OCI-M1 (cell line): ENCODE measurements at regions not wholly inside any gene's neighbourhood (a gene's known extent, or its start where the extent isn't known, plus 50 kb on each side); places are given as distances from the start of the nearest gene placed in this dataset.
"Not testable (repeated sequence)": the region's sequence is repeated elsewhere in the genome, so short reads cannot be mapped to it uniquely, and the experiment has no call there.

Experiments
- DNase-seq: peaks from one replicate; lab custom pipeline; 2025; lab: John Stamatoyannopoulos, UW

- DNase-seq, result no peak
These were observed 197.6 kb upstream of the MEF2C start for GRCh38 chr5:89080467-89081116.

- DNase-seq, result no peak
These were observed 190.1 kb upstream of the MEF2C start for GRCh38 chr5:89072842-89073672.

- DNase-seq, result no peak
These were observed 189.0 kb upstream of the MEF2C start for GRCh38 chr5:89071941-89072331.

GRCh38 chr5:89071101-89071940 is 188.3 kb upstream of the MEF2C start:
- DNase-seq, result no peak

- DNase-seq, result peak; percentile 66
These were observed 186.6 kb upstream of the MEF2C start for GRCh38 chr5:89069591-89069990.

GRCh38 chr5:89067362-89067761 is 184.4 kb upstream of the MEF2C start:
- DNase-seq, result no peak

GRCh38 chr5:89065919-89066318 is 182.9 kb upstream of the MEF2C start:
- DNase-seq, result no peak

GRCh38 chr5:89064736-89065135 is 181.8 kb upstream of the MEF2C start:
- DNase-seq, result no peak

- peak; percentile 51 for DNase-seq
These were observed 181.1 kb upstream of the MEF2C start for GRCh38 chr5:89064054-89064453.

GRCh38 chr5:89060768-89061167 is 177.8 kb upstream of the MEF2C start:
- no peak for DNase-seq

GRCh38 chr5:89059274-89059673 is 176.3 kb upstream of the MEF2C start:
- DNase-seq, result no peak

- DNase-seq, result no peak
These were observed 172.7 kb upstream of the MEF2C start for GRCh38 chr5:89055695-89056085.

GRCh38 chr5:89055015-89055694 is 172.2 kb upstream of the MEF2C start:
- DNase-seq, result peak; percentile 95

- no peak for DNase-seq
These were observed 170.6 kb upstream of the MEF2C start for GRCh38 chr5:89053547-89053946.

GRCh38 chr5:89050062-89050461 is 167.1 kb upstream of the MEF2C start:
- DNase-seq, result not testable (repeated sequence)

- no peak for DNase-seq
These were observed 164.6 kb upstream of the MEF2C start for GRCh38 chr5:89047571-89047970.

- no peak for DNase-seq
These were observed 162.2 kb upstream of the MEF2C start for GRCh38 chr5:89045216-89045615.

GRCh38 chr5:89044674-89045200 is 161.8 kb upstream of the MEF2C start:
- no peak for DNase-seq

- peak; percentile 26 for DNase-seq
These were observed 160.7 kb upstream of the MEF2C start for GRCh38 chr5:89043676-89044075.

- DNase-seq, result no peak
These were observed 159.8 kb upstream of the MEF2C start for GRCh38 chr5:89042746-89043145.

GRCh38 chr5:89041976-89042375 is 159.0 kb upstream of the MEF2C start:
- DNase-seq, result no peak

- no peak for DNase-seq
These were observed 158.3 kb upstream of the MEF2C start for GRCh38 chr5:89041249-89041779.
